GM23248 (cell line): ENCODE measurements at regions not wholly inside any gene's neighbourhood (a gene's known extent, or its start where the extent isn't known, plus 50 kb on each side); places are given as distances from the start of the nearest gene placed in this dataset.

ENCODE experiments used
- DNase-seq: peaks from one replicate; pipeline ENCODE4 v3.0.0-alpha.2; 2015
- H2AFZ ChIP-seq: fragments of 200-600 bp; sonication (generic); 2 replicates; pipeline ENCODE4 v1.6.1; 2016; ENCODE audit warnings: antibody characterized with exemption
- H3F3A ChIP-seq: fragments of 200-600 bp; sonication (generic); 2 replicates; pipeline ENCODE4 v1.6.1; 2016; ENCODE audit warnings: mild to moderate bottlenecking, antibody characterized with exemption, mixed run types; ENCODE audit not compliant: insufficient read depth
- H3K27ac ChIP-seq: fragments of 200-600 bp; sonication (generic); 2 replicates; pipeline ENCODE4 v1.5.1; 2016; ENCODE audit warnings: mild to moderate bottlenecking
- H3K27me3 ChIP-seq: fragments of 200-600 bp; sonication (generic); replicated peaks from 2 replicates; pipeline ENCODE4 v1.6.1; 2016; ENCODE audit warnings: mild to moderate bottlenecking; ENCODE audit not compliant: insufficient read depth
- H3K36me3 ChIP-seq: fragments of 200-600 bp; sonication (generic); 2 replicates; pipeline ENCODE4 v1.6.1; 2016; ENCODE audit warnings: low read depth, mild to moderate bottlenecking
- H3K4me1 ChIP-seq: fragments of 200-600 bp; sonication (generic); 2 replicates; pipeline ENCODE4 v1.6.1; 2016; ENCODE audit warnings: mild to moderate bottlenecking; ENCODE audit not compliant: insufficient read depth
- H3K4me2 ChIP-seq: fragments of 200-600 bp; sonication (generic); one replicate; pipeline ENCODE4 v1.6.1; 2016; ENCODE audit warnings: mild to moderate bottlenecking; ENCODE audit not compliant: unreplicated experiment
- H3K4me3 ChIP-seq: fragments of 200-600 bp; sonication (generic); 2 replicates; pipeline ENCODE4 v1.5.1; 2016; ENCODE audit warnings: mild to moderate bottlenecking
- H3K79me2 ChIP-seq: fragments of 200-600 bp; sonication (generic); 2 replicates; pipeline ENCODE4 v1.6.1; 2016; ENCODE audit warnings: mild to moderate bottlenecking; ENCODE audit not compliant: insufficient read depth
- H3K9ac ChIP-seq: fragments of 200-600 bp; sonication (generic); 2 replicates; pipeline ENCODE4 v1.6.1; 2016; ENCODE audit warnings: mild to moderate bottlenecking
- H3K9me2 ChIP-seq: fragments of 200-600 bp; sonication (generic); 2 replicates; pipeline ENCODE4 v1.6.1; 2016; ENCODE audit warnings: mixed run types, mild to moderate bottlenecking, moderate library complexity; ENCODE audit not compliant: insufficient read depth
- H3K9me3 ChIP-seq: fragments of 200-600 bp; sonication (generic); one replicate; pipeline ENCODE4 v1.6.1; 2017; ENCODE audit warnings: low read depth
- H4K20me1 ChIP-seq: fragments of 200-600 bp; sonication (generic); 2 replicates; pipeline ENCODE4 v1.6.0; 2016; ENCODE audit not compliant: insufficient read depth
- EZH2 ChIP-seq: fragments of 200-600 bp; sonication (generic); IDR thresholded peaks from 2 replicates; pipeline ENCODE4 v1.6.1; 2018; ENCODE audit warnings: antibody characterized with exemption, mild to moderate bottlenecking; ENCODE audit not compliant: insufficient read depth, poor library complexity, severe bottlenecking
- EZH2phosphoT487 ChIP-seq: fragments of 200-600 bp; sonication (generic); IDR thresholded peaks from 2 replicates; pipeline ENCODE4 v1.6.1; 2018; ENCODE audit warnings: antibody characterized with exemption, moderate library complexity, mild to moderate bottlenecking, low read depth; ENCODE audit not compliant: insufficient read depth
- WGBS, 2 experiments: methylation state at CpG; one replicate each; pipeline ENCODE4 v1.1.6; 2015 to 2017; ENCODE audit warnings: low lambda C conversion rate in 2 of 2, low coverage in 1 of 2; ENCODE audit errors: missing lambda C conversion rate in 2 of 2; 5-methylcytosine and 5-hydroxymethylcytosine counted together
- in situ Hi-C: fragments of 300-500 bp; cut with MboI; formaldehyde crosslinking; loops from 2 replicates; pipeline ENCODE4 v1.15.0; 2020

- H4K20me1 ChIP-seq = no peaks in the 10 kb centered on the region
- no peak overlapping the region for H3K9ac ChIP-seq
- DNase-seq = no peak
- no peaks in the 10 kb centered on the region for H3K9me3 ChIP-seq
- H2AFZ ChIP-seq = no peak overlapping the region
- H3K4me3 ChIP-seq = no peak overlapping the region
- no peaks in the 10 kb centered on the region for H3K4me1 ChIP-seq
- no peaks in the 10 kb centered on the region for H3K9me2 ChIP-seq
- H3K27me3 ChIP-seq = no peaks in the 10 kb centered on the region
- TF ChIP-seq EZH2 = no peak
- no peak for TF ChIP-seq EZH2phosphoT487
- in situ Hi-C loops = no loop called here
- H3K27ac ChIP-seq = no peak overlapping the region
- no peak overlapping the region for H3K4me2 ChIP-seq
- H3K79me2 ChIP-seq = no peaks in the 10 kb centered on the region
- H3F3A ChIP-seq = no peaks in the 10 kb centered on the region
- WGBS, 2 experiments = 12 to 14% methylated on average over 1 of the region's 1 CpG
- H3K36me3 ChIP-seq = no peaks in the 10 kb centered on the region
Measured at GRCh38 chr18:40707797-40708196, 1247.2 kb upstream of the PIK3C3 start.

GRCh38 chr18:40698129-40698528 lies 1256.9 kb upstream of the PIK3C3 start:
- Histone ChIP-seq H3F3A (no peaks in the 10 kb centered on the region), H3K4me1 (no peaks in the 10 kb centered on the region), H3K27ac (no peak overlapping the region), H3K9me2 (no peaks in the 10 kb centered on the region), H3K4me2 (no peak overlapping the region), H3K36me3 (no peaks in the 10 kb centered on the region), H3K27me3 (no peaks in the 10 kb centered on the region), H3K4me3 (no peak overlapping the region), H3K79me2 (no peaks in the 10 kb centered on the region), H3K9ac (no peak overlapping the region), H3K9me3 (no peaks in the 10 kb centered on the region), H2AFZ (no peak overlapping the region), H4K20me1 (no peaks in the 10 kb centered on the region)
- no peak for DNase-seq
- in situ Hi-C loops = no loop called here
- no peak for TF ChIP-seq EZH2phosphoT487
- TF ChIP-seq EZH2 = no peak

- no peak overlapping the region for H2AFZ ChIP-seq
- H3K4me2 ChIP-seq = no peak overlapping the region
- no peaks in the 10 kb centered on the region for H3K36me3 ChIP-seq
- H3K9me2 ChIP-seq = no peaks in the 10 kb centered on the region; the same call in 1 of the 2 replicates
- no peaks in the 10 kb centered on the region for H3K9me3 ChIP-seq
- WGBS, 2 experiments = 5 to 9% methylated on average over 1 of the region's 1 CpG
- no peak overlapping the region for H3K27ac ChIP-seq
- H3K79me2 ChIP-seq = no peaks in the 10 kb centered on the region
- H4K20me1 ChIP-seq = no peaks in the 10 kb centered on the region
- H3F3A ChIP-seq = no peaks in the 10 kb centered on the region
- H3K9ac ChIP-seq = no peak overlapping the region
- no peak for DNase-seq
- H3K4me1 ChIP-seq = no peaks in the 10 kb centered on the region
- no peaks in the 10 kb centered on the region for H3K27me3 ChIP-seq
- no peak for TF ChIP-seq EZH2
- TF ChIP-seq EZH2phosphoT487 = no peak
- no peak overlapping the region for H3K4me3 ChIP-seq
- in situ Hi-C loops = no loop called here
Measured at GRCh38 chr18:40695526-40695925, 1259.5 kb upstream of the PIK3C3 start.

- H3K27ac ChIP-seq = no peak overlapping the region
- H3K9ac ChIP-seq = no peak overlapping the region
- H3K4me3 ChIP-seq = no peak overlapping the region
- H3K4me2 ChIP-seq = no peak overlapping the region
- H3K9me2 ChIP-seq = no peaks in the 10 kb centered on the region; the same call in 1 of the 2 replicates
- no peaks in the 10 kb centered on the region for H3K27me3 ChIP-seq
- 17 to 30% methylated on average over 3 of the region's 3 CpGs for WGBS, 2 experiments
- H3K9me3 ChIP-seq = no peaks in the 10 kb centered on the region
- no peaks in the 10 kb centered on the region for H4K20me1 ChIP-seq
- H2AFZ ChIP-seq = no peak overlapping the region
- in situ Hi-C loops = no loop called here
- TF ChIP-seq EZH2 (no peak), EZH2phosphoT487 (no peak)
- H3K36me3 ChIP-seq = no peaks in the 10 kb centered on the region
- DNase-seq = no peak
- H3F3A ChIP-seq = no peaks in the 10 kb centered on the region
- no peaks in the 10 kb centered on the region for H3K4me1 ChIP-seq
- H3K79me2 ChIP-seq = no peaks in the 10 kb centered on the region
Measured at GRCh38 chr18:40692871-40693270, 1262.2 kb upstream of the PIK3C3 start.

GRCh38 chr18:40690062-40690461 lies 1265.0 kb upstream of the PIK3C3 start:
- no peaks in the 10 kb centered on the region for H3K36me3 ChIP-seq
- H4K20me1 ChIP-seq = no peaks in the 10 kb centered on the region
- H3K4me2 ChIP-seq = no peak overlapping the region
- no peak for DNase-seq
- TF ChIP-seq EZH2phosphoT487 = no peak
- TF ChIP-seq EZH2 = no peak
- no peak overlapping the region for H3K4me3 ChIP-seq
- no peak overlapping the region for H3K9ac ChIP-seq
- H3K79me2 ChIP-seq = no peaks in the 10 kb centered on the region
- no peaks in the 10 kb centered on the region for H3F3A ChIP-seq
- H3K27ac ChIP-seq = no peak overlapping the region
- H3K27me3 ChIP-seq = no peaks in the 10 kb centered on the region
- 9% methylated on average over 2 of the region's 2 CpGs for WGBS, 2 experiments
- H2AFZ ChIP-seq = no peak overlapping the region
- H3K9me3 ChIP-seq = no peaks in the 10 kb centered on the region
- H3K9me2 ChIP-seq = no peaks in the 10 kb centered on the region; the same call in 1 of the 2 replicates
- H3K4me1 ChIP-seq = no peaks in the 10 kb centered on the region
- in situ Hi-C loops = no loop called here
